Esophagus squamous epithelium (tissue), 5 donors: ENCODE measurements at regions not wholly inside any gene's neighbourhood (a gene's known extent, or its start where the extent isn't known, plus 50 kb on each side); places are given as distances from the start of the nearest gene placed in this dataset.

Experiments
- DNase-seq: peaks from one replicate; lab custom pipeline; 2025; lab: John Stamatoyannopoulos, UW
- H3K27ac ChIP-seq, 4 donors: fragments of 200-600 bp; sonication (generic); one replicate each; pipeline ENCODE4 v1.5.1; 2016 to 2019; ENCODE audit warnings: mild to moderate bottlenecking in 1 of 4
- H3K27me3 ChIP-seq, 4 donors: fragments of 200-600 bp; sonication (generic); 1 replicate in 3 of 4; 2 replicates in 1 of 4; pipeline versions ENCODE4 v1.5.1 to v1.6.0; 2017 to 2021; ENCODE audit warnings: antibody characterized with exemption in 1 of 4
- H3K36me3 ChIP-seq, 3 donors: fragments of 200-600 bp; sonication (generic); one replicate each; pipeline ENCODE4 v1.5.1; 2016 to 2019
- H3K4me1 ChIP-seq, 3 donors: fragments of 200-600 bp; sonication (generic); one replicate each; pipeline ENCODE4 v1.5.1; 2017 to 2019
- H3K4me3 ChIP-seq, 4 donors: fragments of 200-600 bp; sonication (generic); 1 replicate in 3 of 4; 2 replicates in 1 of 4; pipeline ENCODE4 v1.5.1; 2016 to 2019; ENCODE audit warnings: mild to moderate bottlenecking in 2 of 4, moderate library complexity in 1 of 4
- H3K9me3 ChIP-seq, 3 donors: fragments of 200-600 bp; sonication (generic); one replicate each; pipeline ENCODE4 v1.5.1; 2016 to 2019
- CTCF ChIP-seq, 6 experiments: fragments of 450-650 bp in 4 of 6; fragments of 200-600 bp in 2 of 6; sonication (generic) in 2 of 6; IDR thresholded peaks; one replicate each; pipeline ENCODE4 v1.5.1; 2016 to 2019; ENCODE audit warnings: antibody characterized with exemption in 6 of 6, mild to moderate bottlenecking in 4 of 6, moderate library complexity in 4 of 6
- POLR2A ChIP-seq, 4 donors: fragments of 450-650 bp; IDR thresholded peaks; one replicate each; pipeline ENCODE4 v1.6.1; 2017; ENCODE audit warnings: antibody characterized with exemption in 4 of 4, mild to moderate bottlenecking in 4 of 4, moderate library complexity in 3 of 4
- WGBS, 2 donors: methylation state at CpG; one replicate each; pipeline ENCODE4 v1.1.5; 2018; 5-methylcytosine and 5-hydroxymethylcytosine counted together
- intact Hi-C: fragments of 100-400 bp; cut with DNase I; formaldehyde crosslinking; loops from one replicate; pipeline ENCODE4 v1.15.0; 2022
- donor health status: DM: yes; HTN: yes; CAD: no.

- TF ChIP-seq CTCF (IDR thresholded peaks at IDR 0.05) (no peak), POLR2A (IDR thresholded peaks at IDR 0.05) (no peak)
- Histone ChIP-seq H3K27me3 (no peaks in the 10 kb centered on the region), H3K36me3 (no peaks in the 10 kb centered on the region), H3K27ac (no peak overlapping the region), H3K4me1 (no peaks in the 10 kb centered on the region), H3K9me3 (no peaks in the 10 kb centered on the region), H3K4me3 (no peak overlapping the region)
- intact Hi-C loops, result no loop called here
- WGBS, 2 donors, result 75 to 78% methylated on average over 2 of the region's 2 CpGs
- no peak for DNase-seq
Measured at GRCh38 chr6:102344769-102345168, 951.3 kb downstream of the GRIK2 start.

- Histone ChIP-seq H3K36me3 (no peaks in the 10 kb centered on the region), H3K4me3 (no peak overlapping the region), H3K4me1 (no peaks in the 10 kb centered on the region), H3K27ac (no peak overlapping the region), H3K9me3 (no peaks in the 10 kb centered on the region), H3K27me3 (no peaks in the 10 kb centered on the region)
- WGBS, 2 donors, result 53 to 63% methylated on average over 4 of the region's 4 CpGs
- no peak for DNase-seq
- TF ChIP-seq CTCF (IDR thresholded peaks at IDR 0.05), result no peak
- no peak for TF ChIP-seq POLR2A (IDR thresholded peaks at IDR 0.05)
- intact Hi-C loops, result no loop called here
Measured at GRCh38 chr6:102340311-102340710, 946.8 kb downstream of the GRIK2 start.

GRCh38 chr6:102333736-102334135 is 940.2 kb downstream of the GRIK2 start:
- intact Hi-C loops, result no loop called here
- WGBS, 2 donors, result 85 to 91% methylated on average over 7 to 8 of the region's 8 CpGs
- TF ChIP-seq POLR2A (IDR thresholded peaks at IDR 0.05), result no peak
- TF ChIP-seq CTCF (IDR thresholded peaks at IDR 0.05), result no peak
- H3K27ac ChIP-seq, result no peak overlapping the region
- H3K4me3 ChIP-seq, result no peak overlapping the region
- no peak for DNase-seq
- no peaks in the 10 kb centered on the region for H3K36me3 ChIP-seq
- no peaks in the 10 kb centered on the region for H3K9me3 ChIP-seq
- no peaks in the 10 kb centered on the region for H3K4me1 ChIP-seq
- no peaks in the 10 kb centered on the region for H3K27me3 ChIP-seq

- no peaks in the 10 kb centered on the region for H3K9me3 ChIP-seq
- intact Hi-C loops, result no loop called here
- no peak overlapping the region for H3K4me3 ChIP-seq
- TF ChIP-seq POLR2A (IDR thresholded peaks at IDR 0.05) (no peak), CTCF (IDR thresholded peaks at IDR 0.05) (no peak)
- H3K36me3 ChIP-seq, result no peaks in the 10 kb centered on the region
- no peaks in the 10 kb centered on the region for H3K4me1 ChIP-seq
- H3K27ac ChIP-seq, result no peak overlapping the region
- WGBS, 2 donors, result 75 to 77% methylated on average over 2 to 3 of the region's 4 CpGs
- no peaks in the 10 kb centered on the region for H3K27me3 ChIP-seq
- DNase-seq, result no peak
Measured at GRCh38 chr6:102327697-102328225, 934.3 kb downstream of the GRIK2 start.

GRCh38 chr6:102313699-102314098 is 920.2 kb downstream of the GRIK2 start:
- Histone ChIP-seq H3K4me3 (no peak overlapping the region), H3K27me3 (no peaks in the 10 kb centered on the region), H3K36me3 (no peaks in the 10 kb centered on the region), H3K9me3 (no peaks in the 10 kb centered on the region), H3K27ac (no peak overlapping the region), H3K4me1 (no peaks in the 10 kb centered on the region)
- DNase-seq, result no peak
- TF ChIP-seq CTCF (IDR thresholded peaks at IDR 0.05) (no peak), POLR2A (IDR thresholded peaks at IDR 0.05) (no peak)
- 52 to 57% methylated on average over 1 of the region's 1 CpG for WGBS, 2 donors
- intact Hi-C loops, result no loop called here
